Breast epithelium (tissue), 4 donors: ENCODE measurements at regions not wholly inside any gene's neighbourhood (a gene's known extent, or its start where the extent isn't known, plus 50 kb on each side); places are given as distances from the start of the nearest gene placed in this dataset.
A peak's percentile ranks its signal among the peaks of the same experiment; 100 is the strongest.

ENCODE experiments used
- DNase-seq, 2 donors: peaks; one replicate each; pipeline ENCODE4 v3.0.0-alpha.2; 2019; ENCODE audit warnings: low spot score in 2 of 2
- H3K27ac ChIP-seq, 2 donors: fragments of 200-600 bp; sonication (generic) in 1 of 2; one replicate each; pipeline ENCODE4 v1.5.1; 2016 to 2019; ENCODE audit warnings: mild to moderate bottlenecking in 1 of 2
- H3K27me3 ChIP-seq, 2 donors: fragments of 200-600 bp; sonication (generic) in 1 of 2; one replicate each; pipeline versions ENCODE4 v1.5.1 to v1.6.0; 2017 to 2019; ENCODE audit warnings: control low read depth in 1 of 2, mild to moderate bottlenecking in 1 of 2
- H3K36me3 ChIP-seq: fragments of 200-600 bp; one replicate; pipeline ENCODE4 v1.5.1; 2019
- H3K4me1 ChIP-seq, 2 donors: fragments of 200-600 bp; sonication (generic); one replicate each; pipeline ENCODE4 v1.5.1; 2016 to 2019; ENCODE audit warnings: control low read depth in 1 of 2
- H3K4me3 ChIP-seq, 3 donors: fragments of 200-600 bp; sonication (generic); 1 replicate in 2 of 3; 2 replicates in 1 of 3; pipeline ENCODE4 v1.5.1; 2016 to 2019; ENCODE audit warnings: mild to moderate bottlenecking in 3 of 3, moderate library complexity in 2 of 3
- H3K9me3 ChIP-seq, 2 donors: fragments of 200-600 bp; sonication (generic) in 1 of 2; one replicate each; pipeline ENCODE4 v1.5.1; 2016 to 2019; ENCODE audit warnings: control low read depth in 1 of 2
- POLR2A ChIP-seq: fragments of 450-650 bp; IDR thresholded peaks from one replicate; pipeline ENCODE4 v1.6.1; 2016; ENCODE audit warnings: antibody characterized with exemption, mild to moderate bottlenecking, moderate library complexity
- POLR2AphosphoS5 ChIP-seq, 3 donors: sonication (generic); formaldehyde crosslinking; IDR thresholded peaks; one replicate each; pipeline ENCODE4 v1.6.1; 2017; ENCODE audit warnings: antibody characterized with exemption in 3 of 3
- intact Hi-C: fragments of 100-400 bp; cut with DNase I; formaldehyde crosslinking; loops from one replicate; pipeline ENCODE4 v1.15.1; 2023; ENCODE audit warnings: low total_unique reads
- TF ChIP-seq, protein P1 (sequence below), 3 donors: fragments of 450-650 bp; IDR thresholded peaks; one replicate each; pipeline ENCODE4 v1.5.1; 2016 to 2017; ENCODE audit warnings: antibody characterized with exemption in 3 of 3, mild to moderate bottlenecking in 3 of 3, moderate library complexity in 3 of 3

DNA sequence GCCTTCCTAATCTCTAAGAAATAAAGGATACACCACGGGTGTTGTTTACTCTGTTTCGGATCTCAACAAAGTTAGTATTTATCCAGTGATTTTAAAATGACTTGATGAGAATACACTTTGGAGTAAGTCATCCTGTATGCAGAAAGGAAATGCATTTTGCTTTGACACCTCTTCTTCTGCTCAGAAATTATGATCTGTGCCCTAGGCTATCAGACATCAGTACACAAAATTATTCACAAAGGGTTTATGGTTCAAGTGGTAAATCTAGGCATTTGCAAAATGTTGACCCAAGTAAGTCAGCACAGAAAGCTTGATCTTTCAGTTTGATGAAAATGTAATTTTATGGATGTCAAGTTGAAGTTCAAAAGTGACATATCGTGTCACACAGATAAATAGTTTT, 248.5 kb downstream of the ATP23 start:
- no peaks in the 10 kb centered on the region for H3K36me3 ChIP-seq
- H3K9me3 ChIP-seq, result peaks cover 0 to 3% of the 10 kb centered on the region in 2 donors
- H3K4me3 ChIP-seq, result no peak overlapping the region
- no peak for TF ChIP-seq POLR2AphosphoS5 (IDR thresholded peaks at IDR 0.05)
- no peak for TF ChIP-seq POLR2A
- TF ChIP-seq, protein P1, sequence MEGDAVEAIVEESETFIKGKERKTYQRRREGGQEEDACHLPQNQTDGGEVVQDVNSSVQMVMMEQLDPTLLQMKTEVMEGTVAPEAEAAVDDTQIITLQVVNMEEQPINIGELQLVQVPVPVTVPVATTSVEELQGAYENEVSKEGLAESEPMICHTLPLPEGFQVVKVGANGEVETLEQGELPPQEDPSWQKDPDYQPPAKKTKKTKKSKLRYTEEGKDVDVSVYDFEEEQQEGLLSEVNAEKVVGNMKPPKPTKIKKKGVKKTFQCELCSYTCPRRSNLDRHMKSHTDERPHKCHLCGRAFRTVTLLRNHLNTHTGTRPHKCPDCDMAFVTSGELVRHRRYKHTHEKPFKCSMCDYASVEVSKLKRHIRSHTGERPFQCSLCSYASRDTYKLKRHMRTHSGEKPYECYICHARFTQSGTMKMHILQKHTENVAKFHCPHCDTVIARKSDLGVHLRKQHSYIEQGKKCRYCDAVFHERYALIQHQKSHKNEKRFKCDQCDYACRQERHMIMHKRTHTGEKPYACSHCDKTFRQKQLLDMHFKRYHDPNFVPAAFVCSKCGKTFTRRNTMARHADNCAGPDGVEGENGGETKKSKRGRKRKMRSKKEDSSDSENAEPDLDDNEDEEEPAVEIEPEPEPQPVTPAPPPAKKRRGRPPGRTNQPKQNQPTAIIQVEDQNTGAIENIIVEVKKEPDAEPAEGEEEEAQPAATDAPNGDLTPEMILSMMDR (IDR thresholded peaks at IDR 0.05), result no peak
- no peaks in the 10 kb centered on the region for H3K27me3 ChIP-seq
- H3K27ac ChIP-seq, result no peak overlapping the region
- no peak for DNase-seq
- intact Hi-C loops, result no loop called here
- no peaks in the 10 kb centered on the region for H3K4me1 ChIP-seq

DNA sequence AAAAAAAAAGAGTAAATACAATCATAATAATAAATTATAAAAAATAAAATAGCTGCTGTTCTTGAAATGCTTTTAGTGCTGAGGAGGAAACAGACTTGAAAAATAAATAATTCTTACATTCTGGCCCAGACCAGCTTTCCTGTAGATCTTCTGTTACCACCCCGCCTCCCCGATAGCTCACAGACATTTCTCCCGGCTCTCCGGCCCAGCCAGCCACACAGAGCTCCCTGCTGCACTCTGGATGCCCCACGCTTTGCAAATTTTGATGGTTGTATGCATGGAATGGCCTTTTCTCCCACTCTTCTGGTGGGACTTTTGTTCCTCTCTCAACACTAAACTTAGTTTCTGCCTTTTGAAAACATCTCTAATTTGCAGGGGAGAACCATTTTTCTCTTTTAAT, 249.3 kb downstream of the ATP23 start:
- peaks cover 0 to 3% of the 10 kb centered on the region in 2 donors for H3K9me3 ChIP-seq
- H3K4me3 ChIP-seq, result no peak overlapping the region
- intact Hi-C loops, result no loop called here
- H3K36me3 ChIP-seq, result no peaks in the 10 kb centered on the region
- H3K27me3 ChIP-seq, result no peaks in the 10 kb centered on the region
- TF ChIP-seq POLR2A (no peak), POLR2AphosphoS5 (IDR thresholded peaks at IDR 0.05) (no peak)
- TF ChIP-seq, protein P1 (IDR thresholded peaks at IDR 0.05), result no peak
- no peak for DNase-seq
- no peaks in the 10 kb centered on the region for H3K4me1 ChIP-seq
- no peak overlapping the region for H3K27ac ChIP-seq

GRCh38 chr12:58196971-58197370, 255.6 kb downstream of the ATP23 start:
- Histone ChIP-seq H3K36me3 (no peaks in the 10 kb centered on the region), H3K4me3 (no peak overlapping the region), H3K27ac (no peak overlapping the region), H3K4me1 (no peaks in the 10 kb centered on the region), H3K27me3 (no peaks in the 10 kb centered on the region), H3K9me3 (peaks cover 0 to 3% of the 10 kb centered on the region in 2 donors)
- intact Hi-C loops, result no loop called here
- no peak for DNase-seq
- TF ChIP-seq, protein P1 (IDR thresholded peaks at IDR 0.05), result no peak
- TF ChIP-seq POLR2AphosphoS5 (IDR thresholded peaks at IDR 0.05), result no peak

- Histone ChIP-seq H3K27me3 (no peaks in the 10 kb centered on the region), H3K4me1 (no peaks in the 10 kb centered on the region), H3K9me3 (no peaks in the 10 kb centered on the region), H3K4me3 (no peak overlapping the region), H3K36me3 (no peaks in the 10 kb centered on the region), H3K27ac (peak overlapping the region in 1 of 2 donors; percentile 34)
- intact Hi-C loops, result no loop called here
- DNase-seq, result no peak
- TF ChIP-seq POLR2AphosphoS5 (IDR thresholded peaks at IDR 0.05) (no peak), POLR2A (no peak)
- TF ChIP-seq, protein P1 (IDR thresholded peaks at IDR 0.05), result no peak
Measured at GRCh38 chr12:58202933-58203718, 261.8 kb downstream of the ATP23 start.

GRCh38 chr12:58204071-58204470, 262.7 kb downstream of the ATP23 start:
- H3K4me1 ChIP-seq, result no peaks in the 10 kb centered on the region
- DNase-seq, result no peak
- TF ChIP-seq POLR2AphosphoS5 (IDR thresholded peaks at IDR 0.05) (no peak), POLR2A (no peak)
- TF ChIP-seq, protein P1 (IDR thresholded peaks at IDR 0.05), result no peak
- H3K4me3 ChIP-seq, result no peak overlapping the region
- no peaks in the 10 kb centered on the region for H3K27me3 ChIP-seq
- H3K27ac ChIP-seq, result no peak overlapping the region
- H3K36me3 ChIP-seq, result no peaks in the 10 kb centered on the region
- H3K9me3 ChIP-seq, result no peaks in the 10 kb centered on the region
- intact Hi-C loops, result no loop called here
